Mesenchymal stem cell (in vitro differentiated cells and primary cell): ENCODE measurements at regions not wholly inside any gene's neighbourhood (a gene's known extent, or its start where the extent isn't known, plus 50 kb on each side); places are given as distances from the start of the nearest gene placed in this dataset.

ENCODE experiments used
- DNase-seq: peaks from one replicate; pipeline ENCODE4 v3.0.0-alpha.2; 2013
- H2AFZ ChIP-seq: one replicate; pipeline ENCODE4 v1.6.1; 2013; ENCODE audit warnings: low read depth, mild to moderate bottlenecking, control low read depth, inconsistent platforms, low read length, moderate library complexity
- H2AK5ac ChIP-seq: 2 replicates; pipeline ENCODE4 v1.6.1; 2013; ENCODE audit warnings: low read length, moderate library complexity, mild to moderate bottlenecking, inconsistent platforms; ENCODE audit not compliant: severe bottlenecking
- H2BK120ac ChIP-seq: one replicate; pipeline ENCODE4 v1.6.1; 2013; ENCODE audit warnings: low read depth, mild to moderate bottlenecking, inconsistent platforms, low read length, moderate library complexity
- H2BK12ac ChIP-seq, 2 experiments: one replicate each; pipeline ENCODE4 v1.6.1; 2013; ENCODE audit warnings: inconsistent platforms in 2 of 2, low read length in 2 of 2, mild to moderate bottlenecking in 2 of 2, moderate library complexity in 2 of 2, control low read depth in 1 of 2
- H2BK15ac ChIP-seq: one replicate; pipeline ENCODE4 v1.6.1; 2013; ENCODE audit warnings: mild to moderate bottlenecking, low read depth, inconsistent platforms; ENCODE audit not compliant: poor library complexity, severe bottlenecking
- H2BK5ac ChIP-seq: 2 replicates; pipeline ENCODE4 v1.6.1; 2013; ENCODE audit warnings: low read depth, mild to moderate bottlenecking, low read length, control low read depth, inconsistent platforms; ENCODE audit not compliant: poor library complexity, severe bottlenecking
- H3K14ac ChIP-seq, 2 experiments: one replicate each; pipeline ENCODE4 v1.6.1; 2013; ENCODE audit warnings: inconsistent platforms in 2 of 2, low read length in 2 of 2, control low read depth in 1 of 2, mild to moderate bottlenecking in 1 of 2, moderate library complexity in 1 of 2
- H3K18ac ChIP-seq, 2 experiments: one replicate each; pipeline ENCODE4 v1.6.1; 2013; ENCODE audit warnings: inconsistent platforms in 2 of 2, low read length in 2 of 2, control low read depth in 1 of 2, low read depth in 1 of 2, mild to moderate bottlenecking in 1 of 2
- H3K23ac ChIP-seq, 2 experiments: one replicate each; pipeline ENCODE4 v1.6.1; 2013; ENCODE audit warnings: inconsistent platforms in 2 of 2, low read length in 2 of 2, mild to moderate bottlenecking in 2 of 2, moderate library complexity in 2 of 2, control low read depth in 1 of 2
- H3K27ac ChIP-seq: 2 replicates; pipeline ENCODE4 v1.5.1; 2013; ENCODE audit warnings: mild to moderate bottlenecking, moderate library complexity, low read length, control low read depth, inconsistent platforms; ENCODE audit not compliant: poor library complexity, severe bottlenecking
- H3K27me3 ChIP-seq, 2 experiments: 2 replicates each; pipeline versions ENCODE4 v1.6.1 to v1.7.0; 2013; ENCODE audit warnings: low read length in 2 of 2, mild to moderate bottlenecking in 2 of 2, moderate library complexity in 2 of 2, control low read depth in 1 of 2, inconsistent platforms in 1 of 2; ENCODE audit not compliant: control insufficient read depth in 1 of 2, insufficient read depth in 1 of 2
- H3K36me3 ChIP-seq, 2 experiments: 2 replicates each; pipeline versions ENCODE4 v1.6.1 to v1.7.0; 2013; ENCODE audit warnings: low read length in 2 of 2, control low read depth in 1 of 2, inconsistent platforms in 1 of 2, low read depth in 1 of 2, mild to moderate bottlenecking in 1 of 2; ENCODE audit not compliant: insufficient read depth in 2 of 2, control insufficient read depth in 1 of 2
- H3K4ac ChIP-seq, 2 experiments: one replicate each; pipeline ENCODE4 v1.6.1; 2013; ENCODE audit warnings: inconsistent platforms in 2 of 2, low read length in 2 of 2, mild to moderate bottlenecking in 2 of 2, moderate library complexity in 2 of 2, control low read depth in 1 of 2, low read depth in 1 of 2
- H3K4me1 ChIP-seq: 2 replicates; pipeline ENCODE4 v1.6.1; 2013; ENCODE audit warnings: low read depth, low read length, control low read depth; ENCODE audit not compliant: control insufficient read depth, insufficient read depth
- H3K4me2 ChIP-seq: 2 replicates; pipeline ENCODE4 v1.6.1; 2013; ENCODE audit warnings: low read length, mild to moderate bottlenecking, inconsistent platforms; ENCODE audit not compliant: poor library complexity, severe bottlenecking
- H3K4me3 ChIP-seq, 2 experiments: 2 replicates each; pipeline versions ENCODE4 v1.5.1 to v1.7.0; 2013; ENCODE audit warnings: low read length in 2 of 2, mild to moderate bottlenecking in 2 of 2, control low read depth in 1 of 2, low read depth in 1 of 2; ENCODE audit not compliant: insufficient read depth in 1 of 2
- H3K79me1 ChIP-seq: replicated peaks from 2 replicates; pipeline ENCODE4 v1.6.1; 2013; ENCODE audit warnings: mild to moderate bottlenecking, control low read depth, low read length, inconsistent platforms; ENCODE audit not compliant: poor library complexity, severe bottlenecking
- H3K9ac ChIP-seq: 2 replicates; pipeline ENCODE4 v1.7.0; 2013; ENCODE audit warnings: mild to moderate bottlenecking, low read length, moderate library complexity
- H3K9me3 ChIP-seq: 2 replicates; pipeline ENCODE4 v1.7.0; 2013; ENCODE audit warnings: mild to moderate bottlenecking, low read length; ENCODE audit not compliant: control insufficient read depth
- H4K8ac ChIP-seq: one replicate; pipeline ENCODE4 v1.6.1; 2013; ENCODE audit warnings: inconsistent platforms, mild to moderate bottlenecking, low read length, moderate library complexity
- H4K91ac ChIP-seq: one replicate; pipeline ENCODE4 v1.6.1; 2013; ENCODE audit warnings: mild to moderate bottlenecking, low read length, inconsistent platforms
- WGBS: methylation state at CpG from one replicate; pipeline ENCODE4 v1.1.7; 2013; ENCODE audit warnings: mixed read lengths; 5-methylcytosine and 5-hydroxymethylcytosine counted together

- Histone ChIP-seq H2BK12ac (no peak overlapping the region), H2BK5ac (no peak overlapping the region), H3K27me3 (no peaks in the 10 kb centered on the region), H2BK120ac (no peak overlapping the region), H3K36me3 (no peaks in the 10 kb centered on the region), H3K9me3 (no peaks in the 10 kb centered on the region), H2AK5ac (no peak overlapping the region), H3K4me2 (no peak overlapping the region), H3K14ac (no peak overlapping the region), H3K79me1 (no peaks in the 10 kb centered on the region), H3K4me3 (no peak overlapping the region), H3K27ac (no peak overlapping the region), H4K91ac (no peak overlapping the region), H3K9ac (no peak overlapping the region), H2BK15ac (no peak overlapping the region), H2AFZ (no peak overlapping the region), H3K4me1 (no peaks in the 10 kb centered on the region), H3K23ac (no peak overlapping the region), H3K4ac (no peak overlapping the region), H4K8ac (no peak overlapping the region), H3K18ac (no peak overlapping the region)
- WGBS, result 89% methylated on average over 1 of the region's 6 CpGs
- DNase-seq, result no peak
Measured at GRCh38 chr2:57465067-57465466, 581.5 kb upstream of the VRK2 start.

- Histone ChIP-seq H3K23ac (no peak overlapping the region), H3K9ac (no peak overlapping the region), H3K27ac (no peak overlapping the region), H3K4me2 (no peak overlapping the region), H3K27me3 (no peaks in the 10 kb centered on the region), H2AFZ (no peak overlapping the region), H3K4me3 (no peak overlapping the region), H3K4me1 (no peaks in the 10 kb centered on the region), H3K9me3 (no peaks in the 10 kb centered on the region), H3K4ac (no peak overlapping the region), H4K91ac (no peak overlapping the region), H3K14ac (no peak overlapping the region), H2BK15ac (no peak overlapping the region), H2BK12ac (no peak overlapping the region), H3K18ac (no peak overlapping the region), H2BK120ac (no peak overlapping the region), H3K36me3 (no peaks in the 10 kb centered on the region), H3K79me1 (no peaks in the 10 kb centered on the region), H4K8ac (no peak overlapping the region), H2AK5ac (no peak overlapping the region), H2BK5ac (no peak overlapping the region)
- WGBS, result 100% methylated on average over 1 of the region's 2 CpGs
- DNase-seq, result no peak
Measured at GRCh38 chr2:57465967-57466366, 580.6 kb upstream of the VRK2 start.

GRCh38 chr2:57475391-57475790 lies 571.2 kb upstream of the VRK2 start:
- H3K18ac ChIP-seq, result no peak overlapping the region
- no peak overlapping the region for H2AFZ ChIP-seq
- 93% methylated on average over 2 of the region's 3 CpGs for WGBS
- no peak overlapping the region for H2BK15ac ChIP-seq
- H2AK5ac ChIP-seq, result no peak overlapping the region
- H3K9me3 ChIP-seq, result no peaks in the 10 kb centered on the region
- no peak overlapping the region for H3K14ac ChIP-seq
- H3K4me1 ChIP-seq, result no peaks in the 10 kb centered on the region
- H2BK12ac ChIP-seq, result no peak overlapping the region
- H2BK5ac ChIP-seq, result no peak overlapping the region
- no peak overlapping the region for H4K91ac ChIP-seq
- no peak overlapping the region for H2BK120ac ChIP-seq
- no peak overlapping the region for H3K4me2 ChIP-seq
- H3K4ac ChIP-seq, result no peak overlapping the region
- H3K79me1 ChIP-seq, result no peaks in the 10 kb centered on the region
- DNase-seq, result no peak
- no peak overlapping the region for H4K8ac ChIP-seq
- H3K23ac ChIP-seq, result no peak overlapping the region
- no peaks in the 10 kb centered on the region for H3K36me3 ChIP-seq
- no peaks in the 10 kb centered on the region for H3K27me3 ChIP-seq
- no peak overlapping the region for H3K4me3 ChIP-seq
- no peak overlapping the region for H3K9ac ChIP-seq
- no peak overlapping the region for H3K27ac ChIP-seq

- no peak overlapping the region for H3K23ac ChIP-seq
- H3K14ac ChIP-seq, result no peak overlapping the region
- H2AFZ ChIP-seq, result no peak overlapping the region
- H2BK12ac ChIP-seq, result no peak overlapping the region
- H3K79me1 ChIP-seq, result no peaks in the 10 kb centered on the region
- H3K4ac ChIP-seq, result no peak overlapping the region
- H4K8ac ChIP-seq, result no peak overlapping the region
- no peak overlapping the region for H2BK15ac ChIP-seq
- no peak overlapping the region for H3K9ac ChIP-seq
- H4K91ac ChIP-seq, result no peak overlapping the region
- no peaks in the 10 kb centered on the region for H3K27me3 ChIP-seq
- H3K18ac ChIP-seq, result no peak overlapping the region
- H2BK120ac ChIP-seq, result no peak overlapping the region
- H2BK5ac ChIP-seq, result no peak overlapping the region
- no peak overlapping the region for H2AK5ac ChIP-seq
- no peaks in the 10 kb centered on the region for H3K9me3 ChIP-seq
- no peaks in the 10 kb centered on the region for H3K36me3 ChIP-seq
- no peaks in the 10 kb centered on the region for H3K4me1 ChIP-seq
- no peak overlapping the region for H3K27ac ChIP-seq
- H3K4me3 ChIP-seq, result no peak overlapping the region
- no peak overlapping the region for H3K4me2 ChIP-seq
- no peak for DNase-seq
- 82% methylated on average over 1 of the region's 1 CpG for WGBS
Measured at GRCh38 chr2:57479981-57480380, 566.6 kb upstream of the VRK2 start.
